ENCODE measurements at regions not wholly inside any gene's neighbourhood (a gene's known extent, or its start where the extent isn't known, plus 50 kb on each side); places are given as distances from the start of the nearest gene placed in this dataset.

GRCh38 chrX:130974323-130974722 is 71.3 kb upstream of the ENOX2 start:
- no peaks in the 10 kb centered on the region for H3K9me3 ChIP-seq (ENCODE audit: insufficient read depth, low read depth)
- H3K27ac ChIP-seq = no peak overlapping the region
- intact Hi-C loops (cut with micrococcal nuclease; ENCODE audit: unreplicated experiment) = no loop called here
- POLR2A ChIA-PET (ENCODE audit: unreplicated experiment) = no interaction called here
- BruUV-seq (replicated peaks) = no TSS peak
- H3K4me2 ChIP-seq = no peak overlapping the region
- H3K36me3 ChIP-seq (ENCODE audit: low read depth) = no peaks in the 10 kb centered on the region
- CTCF ChIA-PET = no interaction called here
- H3K9me2 ChIP-seq (ENCODE audit: insufficient read depth) = no peaks in the 10 kb centered on the region
- DNase-seq = no peak
- H2AFZ ChIP-seq = no peak overlapping the region
- no peak overlapping the region for H3K4me3 ChIP-seq
- no peaks in the 10 kb centered on the region for H4K20me1 ChIP-seq (ENCODE audit: insufficient read depth)
- no peaks in the 10 kb centered on the region for H3K4me1 ChIP-seq (replicated peaks; ENCODE audit: insufficient read depth)
- H3K27me3 ChIP-seq (ENCODE audit: insufficient read depth, low read depth) = peaks cover 13% of the 10 kb centered on the region
- no peaks in the 10 kb centered on the region for H3K79me2 ChIP-seq (ENCODE audit: low read depth)
- TF ChIP-seq CTCF (conservative IDR thresholded peaks at IDR 0.05) (no peak), EZH2 (IDR thresholded peaks at IDR 0.05; ENCODE audit: low read depth) (no peak)
- H3F3A ChIP-seq (ENCODE audit: insufficient read depth, low read depth) = no peaks in the 10 kb centered on the region

GRCh38 chrX:130975947-130976346 is 72.9 kb upstream of the ENOX2 start:
- H3K27me3 ChIP-seq (ENCODE audit: insufficient read depth, low read depth) = peaks cover 11% of the 10 kb centered on the region
- no peak overlapping the region for H3K27ac ChIP-seq
- no peaks in the 10 kb centered on the region for H3K9me3 ChIP-seq (ENCODE audit: insufficient read depth, low read depth)
- H3K36me3 ChIP-seq (ENCODE audit: low read depth) = no peaks in the 10 kb centered on the region
- intact Hi-C loops (cut with micrococcal nuclease; ENCODE audit: unreplicated experiment) = loop anchor here (1.0 kb wide), 2 partner anchors 657 to 699 kb away; no protein-coding TSS in a partner anchor
- TF ChIP-seq EZH2 (IDR thresholded peaks at IDR 0.05; ENCODE audit: low read depth) = no peak
- TF ChIP-seq CTCF (conservative IDR thresholded peaks at IDR 0.05) = peak; percentile 80
- H4K20me1 ChIP-seq (ENCODE audit: insufficient read depth) = no peaks in the 10 kb centered on the region
- BruUV-seq (replicated peaks) = no TSS peak
- no peak overlapping the region for H3K4me2 ChIP-seq
- peak; percentile 23 to 47 for DNase-seq
- no peaks in the 10 kb centered on the region for H3K9me2 ChIP-seq (ENCODE audit: insufficient read depth)
- ChIA-PET POLR2A (ENCODE audit: unreplicated experiment) (no interaction called here), CTCF (no interaction called here)
- no peaks in the 10 kb centered on the region for H3K79me2 ChIP-seq (ENCODE audit: low read depth)
- no peaks in the 10 kb centered on the region for H3F3A ChIP-seq (ENCODE audit: insufficient read depth, low read depth)
- H3K4me3 ChIP-seq = no peak overlapping the region
- H3K4me1 ChIP-seq (replicated peaks; ENCODE audit: insufficient read depth) = no peaks in the 10 kb centered on the region
- no peak overlapping the region for H2AFZ ChIP-seq

- Histone ChIP-seq H3K4me1 (replicated peaks; ENCODE audit: insufficient read depth) (no peaks in the 10 kb centered on the region), H3K36me3 (ENCODE audit: low read depth) (no peaks in the 10 kb centered on the region), H3K4me3 (no peak overlapping the region), H3F3A (ENCODE audit: insufficient read depth, low read depth) (no peaks in the 10 kb centered on the region), H3K9me2 (ENCODE audit: insufficient read depth) (no peaks in the 10 kb centered on the region), H4K20me1 (ENCODE audit: insufficient read depth) (no peaks in the 10 kb centered on the region; the same call in 1 of the 2 replicates), H3K27ac (no peak overlapping the region), H3K4me2 (no peak overlapping the region), H3K79me2 (ENCODE audit: low read depth) (no peaks in the 10 kb centered on the region), H3K9me3 (ENCODE audit: insufficient read depth, low read depth) (no peaks in the 10 kb centered on the region), H2AFZ (no peak overlapping the region), H3K27me3 (ENCODE audit: insufficient read depth, low read depth) (no peaks in the 10 kb centered on the region)
- DNase-seq = no peak
- BruUV-seq (replicated peaks) = no TSS peak
- ChIA-PET POLR2A (ENCODE audit: unreplicated experiment) (no interaction called here), CTCF (no interaction called here)
- intact Hi-C loops (cut with micrococcal nuclease; ENCODE audit: unreplicated experiment) = no loop called here
- TF ChIP-seq EZH2 (IDR thresholded peaks at IDR 0.05; ENCODE audit: low read depth) = no peak
- no peak for TF ChIP-seq CTCF (conservative IDR thresholded peaks at IDR 0.05)
Measured at GRCh38 chrX:130981836-130982235, 76.3 kb upstream of the ARHGAP36 start.

Measured in PC-9 (cell line).